Fibroblast of the aortic adventitia (primary cell): ENCODE measurements at regions not wholly inside any gene's neighbourhood (a gene's known extent, or its start where the extent isn't known, plus 50 kb on each side); places are given as distances from the start of the nearest gene placed in this dataset.

Experiments used
- DNase-seq: peaks from one replicate; pipeline ENCODE4 v3.0.0-alpha.2; 2010; ENCODE audit warnings: low read depth
- H3K4me3 ChIP-seq: 2 replicates; pipeline ENCODE4 v1.5.1; 2011; ENCODE audit warnings: low read depth, mild to moderate bottlenecking, control low read depth, low read length, moderate library complexity
- TF ChIP-seq, protein P1 (sequence below): IDR thresholded peaks from 2 replicates; pipeline ENCODE4 v1.5.1; 2011; ENCODE audit warnings: mild to moderate bottlenecking, low read length, control low read depth, inconsistent platforms; ENCODE audit not compliant: insufficient read depth

DNA sequence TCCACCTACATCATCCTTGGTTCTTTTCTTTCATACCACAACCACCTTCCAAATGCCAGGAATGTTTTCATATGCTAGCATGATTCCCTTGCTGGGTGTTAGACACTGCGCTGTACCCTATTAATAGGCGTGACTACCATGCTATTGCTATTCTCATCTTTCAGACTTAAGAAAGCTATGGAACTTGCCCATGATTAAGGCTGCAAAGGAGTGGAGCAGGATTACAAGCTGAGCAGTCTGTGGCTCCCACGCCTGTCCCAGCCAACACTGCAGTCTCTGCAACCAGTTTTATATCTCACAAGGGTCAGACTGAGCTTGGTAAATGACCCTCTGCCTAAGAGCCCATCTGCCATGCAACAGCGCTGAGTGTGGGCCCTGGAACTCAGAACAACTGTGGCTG lies 285.7 kb upstream of the POU3F3 start:
- no peak for DNase-seq
- no peak overlapping the region for H3K4me3 ChIP-seq
- TF ChIP-seq, protein P1, sequence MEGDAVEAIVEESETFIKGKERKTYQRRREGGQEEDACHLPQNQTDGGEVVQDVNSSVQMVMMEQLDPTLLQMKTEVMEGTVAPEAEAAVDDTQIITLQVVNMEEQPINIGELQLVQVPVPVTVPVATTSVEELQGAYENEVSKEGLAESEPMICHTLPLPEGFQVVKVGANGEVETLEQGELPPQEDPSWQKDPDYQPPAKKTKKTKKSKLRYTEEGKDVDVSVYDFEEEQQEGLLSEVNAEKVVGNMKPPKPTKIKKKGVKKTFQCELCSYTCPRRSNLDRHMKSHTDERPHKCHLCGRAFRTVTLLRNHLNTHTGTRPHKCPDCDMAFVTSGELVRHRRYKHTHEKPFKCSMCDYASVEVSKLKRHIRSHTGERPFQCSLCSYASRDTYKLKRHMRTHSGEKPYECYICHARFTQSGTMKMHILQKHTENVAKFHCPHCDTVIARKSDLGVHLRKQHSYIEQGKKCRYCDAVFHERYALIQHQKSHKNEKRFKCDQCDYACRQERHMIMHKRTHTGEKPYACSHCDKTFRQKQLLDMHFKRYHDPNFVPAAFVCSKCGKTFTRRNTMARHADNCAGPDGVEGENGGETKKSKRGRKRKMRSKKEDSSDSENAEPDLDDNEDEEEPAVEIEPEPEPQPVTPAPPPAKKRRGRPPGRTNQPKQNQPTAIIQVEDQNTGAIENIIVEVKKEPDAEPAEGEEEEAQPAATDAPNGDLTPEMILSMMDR = no peak

DNA sequence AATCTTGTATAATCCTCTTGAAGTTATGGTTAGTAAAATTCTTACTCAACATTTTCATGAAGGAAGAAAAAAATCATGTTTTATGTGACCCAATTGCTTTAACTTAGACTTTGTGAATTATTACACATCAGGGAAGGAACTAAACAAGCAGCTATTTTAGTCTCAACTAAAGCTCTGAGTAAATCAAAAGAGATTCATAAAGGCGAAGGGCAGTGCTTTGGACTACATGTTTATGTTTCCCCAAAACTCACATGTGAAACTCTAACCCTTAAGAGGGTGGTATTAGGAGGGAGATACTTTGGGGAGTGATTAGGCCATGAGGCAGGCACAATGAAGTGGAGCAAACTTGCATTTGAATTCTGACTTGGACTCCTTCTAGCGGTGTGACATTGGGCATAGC lies 283.7 kb upstream of the POU3F3 start:
- no peak for DNase-seq
- no peak overlapping the region for H3K4me3 ChIP-seq
- TF ChIP-seq, protein P1 = no peak

DNA sequence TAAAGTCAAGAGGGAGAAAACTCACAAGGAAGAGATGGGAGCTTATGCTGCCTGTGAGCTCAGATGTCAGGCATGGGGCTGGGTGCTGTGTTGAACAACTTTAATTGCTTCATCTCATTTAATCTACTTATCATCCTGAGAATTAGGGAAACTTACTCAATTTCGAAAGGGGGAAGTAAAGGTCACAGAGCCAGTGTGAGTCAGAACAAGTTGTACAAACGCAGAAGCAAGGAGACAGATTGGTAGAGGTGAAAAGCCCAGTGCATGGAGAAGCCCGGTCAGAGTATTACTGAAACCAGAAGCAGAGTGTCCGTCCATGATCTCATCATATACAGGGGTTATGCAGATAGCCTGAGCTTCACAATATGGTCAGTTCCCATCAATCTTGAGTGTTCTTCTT lies 281.1 kb upstream of the POU3F3 start:
- no peak for DNase-seq

DNA sequence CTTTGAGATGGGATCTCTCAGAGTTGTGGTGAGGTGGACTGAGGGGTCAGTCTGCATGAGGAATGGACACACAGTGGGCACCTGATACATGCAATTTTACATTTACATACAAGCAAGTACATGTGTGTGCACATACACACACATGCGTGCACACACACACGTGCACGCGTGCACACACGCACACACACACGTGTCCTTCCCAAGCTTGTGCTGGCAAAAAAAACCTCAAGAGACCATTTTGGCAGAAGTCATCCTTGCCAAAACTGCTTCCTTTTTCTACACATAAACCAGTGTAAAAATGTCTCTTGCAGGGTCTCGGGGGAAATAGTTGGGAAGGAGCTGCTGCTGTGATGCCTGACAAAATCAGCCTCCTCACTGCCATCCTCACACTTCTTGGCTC lies 279.5 kb upstream of the POU3F3 start:
- no peak for DNase-seq
- TF ChIP-seq, protein P1 = no peak
- H3K4me3 ChIP-seq = no peak overlapping the region

More for the DNA sequence above, 281.1 kb upstream of the POU3F3 start:
- H3K4me3 ChIP-seq = no peak overlapping the region
- TF ChIP-seq, protein P1 = no peak

DNA sequence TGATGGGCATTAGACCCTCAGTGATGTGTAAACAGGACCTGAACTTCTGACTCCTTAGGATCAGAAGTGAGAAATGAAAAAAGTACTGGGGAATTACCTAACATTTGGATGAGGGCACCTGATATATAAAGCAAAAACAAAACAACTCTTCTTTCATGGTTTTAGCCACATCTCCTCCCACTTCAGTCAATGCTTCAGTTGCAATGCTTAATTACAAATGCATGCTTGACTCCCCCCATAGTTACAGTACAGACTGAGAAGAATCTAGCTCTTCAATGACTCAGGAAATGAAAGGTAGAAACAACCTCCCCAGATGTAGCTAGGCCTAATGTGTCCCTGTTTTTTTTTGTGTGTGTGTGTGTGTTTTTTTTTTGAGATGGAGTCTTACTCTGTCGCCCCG lies 276.8 kb upstream of the POU3F3 start:
- no peak for DNase-seq
- no peak overlapping the region for H3K4me3 ChIP-seq
- TF ChIP-seq, protein P1 = no peak

DNA sequence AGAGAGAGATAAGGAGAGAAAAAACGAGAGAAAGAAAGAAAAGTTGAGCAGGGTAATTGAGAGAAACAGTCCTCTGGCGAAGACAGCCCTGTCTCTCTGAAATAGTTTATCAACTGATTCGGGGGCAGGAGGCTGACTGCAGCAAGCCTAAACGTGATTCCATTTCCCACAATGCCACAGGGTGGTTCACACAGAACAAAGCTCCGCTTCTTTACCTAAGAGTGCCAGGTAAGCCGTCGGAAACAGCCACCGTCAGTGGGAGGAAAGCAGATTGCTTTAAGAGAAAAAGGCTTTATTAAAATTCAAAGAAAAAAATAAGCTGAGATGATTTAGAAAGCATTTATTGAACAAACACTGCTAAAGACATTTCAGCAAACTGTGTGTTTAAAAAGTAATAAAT lies 271.4 kb upstream of the POU3F3 start:
- DNase-seq = no peak
- no peak overlapping the region for H3K4me3 ChIP-seq
- TF ChIP-seq, protein P1 = no peak

DNA sequence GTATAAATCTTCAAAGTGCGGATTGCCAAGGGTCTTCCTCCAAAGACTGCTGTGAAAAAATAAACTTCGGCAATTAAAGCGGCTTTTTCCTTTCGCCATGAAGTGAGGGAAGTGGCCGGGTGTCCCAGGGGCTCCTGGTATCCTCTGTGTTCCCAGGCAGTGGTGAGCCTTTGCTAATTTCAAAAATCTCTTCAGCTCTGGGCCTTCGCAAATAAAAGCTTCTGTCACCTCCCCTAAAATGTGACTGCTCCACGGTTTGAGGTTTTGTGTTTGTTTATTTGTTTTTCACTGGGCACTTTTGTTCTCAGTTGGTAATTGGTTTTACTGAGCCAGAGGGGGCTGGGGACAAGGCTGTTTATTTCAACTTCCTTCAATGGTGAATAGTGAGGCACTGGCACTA lies 270.1 kb upstream of the POU3F3 start:
- TF ChIP-seq, protein P1 = no peak
- DNase-seq = no peak
- no peak overlapping the region for H3K4me3 ChIP-seq
